RPMI8226 (cell line): ENCODE measurements at regions not wholly inside any gene's neighbourhood (a gene's known extent, or its start where the extent isn't known, plus 50 kb on each side); places are given as distances from the start of the nearest gene placed in this dataset.
"Not testable (repeated sequence)": the region's sequence is repeated elsewhere in the genome, so short reads cannot be mapped to it uniquely, and the experiment has no call there.

ENCODE experiments used
- DNase-seq: peaks from one replicate; pipeline ENCODE4 v3.0.0-alpha.2; 2015

- no peak for DNase-seq
Observed at GRCh38 chrX:45445745-45446412, 245.2 kb upstream of the DIPK2B start.

- DNase-seq, result no peak
Observed at GRCh38 chrX:45437186-45437585, 236.5 kb upstream of the DIPK2B start.

- no peak for DNase-seq
Observed at GRCh38 chrX:45435481-45435880, 234.8 kb upstream of the DIPK2B start.

GRCh38 chrX:45434231-45434630 is 233.6 kb upstream of the DIPK2B start:
- no peak for DNase-seq

GRCh38 chrX:45428831-45429230 is 228.2 kb upstream of the DIPK2B start:
- no peak for DNase-seq

GRCh38 chrX:45424326-45424725 is 223.7 kb upstream of the DIPK2B start:
- DNase-seq, result no peak

GRCh38 chrX:45422216-45422925 is 221.7 kb upstream of the DIPK2B start:
- DNase-seq, result no peak

- no peak for DNase-seq
Observed at GRCh38 chrX:45421806-45422205, 221.1 kb upstream of the DIPK2B start.

GRCh38 chrX:45404206-45404605 is 203.5 kb upstream of the DIPK2B start:
- no peak for DNase-seq

- no peak for DNase-seq
Observed at GRCh38 chrX:45401923-45402322, 201.2 kb upstream of the DIPK2B start.

GRCh38 chrX:45400951-45401725 is 200.5 kb upstream of the DIPK2B start:
- not testable (repeated sequence) for DNase-seq

GRCh38 chrX:45400027-45400779 is 199.5 kb upstream of the DIPK2B start:
- no peak for DNase-seq

- no peak for DNase-seq
Observed at GRCh38 chrX:45385757-45386156, 185.1 kb upstream of the DIPK2B start.

GRCh38 chrX:45381841-45382240 is 181.2 kb upstream of the DIPK2B start:
- DNase-seq, result no peak

GRCh38 chrX:45381366-45381765 is 180.7 kb upstream of the DIPK2B start:
- no peak for DNase-seq

GRCh38 chrX:45379236-45379635 is 178.6 kb upstream of the DIPK2B start:
- DNase-seq, result no peak

GRCh38 chrX:45372151-45372550 is 171.5 kb upstream of the DIPK2B start:
- no peak for DNase-seq

- no peak for DNase-seq
Observed at GRCh38 chrX:45368705-45369104, 168.0 kb upstream of the DIPK2B start.

- no peak for DNase-seq
Observed at GRCh38 chrX:45363596-45363995, 162.9 kb upstream of the DIPK2B start.

- no peak for DNase-seq
Observed at GRCh38 chrX:45360571-45360970, 159.9 kb upstream of the DIPK2B start.

- DNase-seq, result no peak
Observed at GRCh38 chrX:45358392-45358791, 157.7 kb upstream of the DIPK2B start.

- DNase-seq, result no peak
Observed at GRCh38 chrX:45353456-45353855, 152.8 kb upstream of the DIPK2B start.

GRCh38 chrX:45352611-45353010 is 151.9 kb upstream of the DIPK2B start:
- DNase-seq, result no peak
